Dermis blood vessel endothelial cell (primary cell): ENCODE measurements at regions not wholly inside any gene's neighbourhood (a gene's known extent, or its start where the extent isn't known, plus 50 kb on each side); places are given as distances from the start of the nearest gene placed in this dataset.

ENCODE experiments used
- DNase-seq: peaks from one replicate; pipeline ENCODE4 v3.0.0; 2010

GRCh38 chr17:13076905-13077304 is 59.1 kb upstream of the ELAC2 start:
- no peak for DNase-seq

GRCh38 chr17:13074026-13074425 is 56.2 kb upstream of the ELAC2 start:
- no peak for DNase-seq

DNA sequence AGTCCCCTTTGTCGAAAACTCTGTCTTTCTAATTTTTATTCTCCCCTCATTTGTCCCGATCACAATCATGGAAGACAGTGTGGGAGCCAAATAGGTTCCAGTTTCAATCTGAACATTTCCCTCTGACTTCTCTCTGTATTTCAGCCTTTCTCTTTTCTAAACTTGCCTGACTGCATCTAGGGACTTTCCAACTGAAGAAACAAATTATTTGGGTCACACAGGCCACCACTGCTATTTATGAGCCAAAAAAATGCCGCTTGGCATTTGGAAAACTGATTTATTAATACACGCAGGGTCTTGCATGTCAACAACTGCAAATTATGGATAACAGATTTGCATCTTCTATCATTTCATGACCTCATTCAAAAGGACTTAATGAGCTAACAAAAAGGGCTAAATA is 55.2 kb upstream of the ELAC2 start:
- DNase-seq: no peak

DNA sequence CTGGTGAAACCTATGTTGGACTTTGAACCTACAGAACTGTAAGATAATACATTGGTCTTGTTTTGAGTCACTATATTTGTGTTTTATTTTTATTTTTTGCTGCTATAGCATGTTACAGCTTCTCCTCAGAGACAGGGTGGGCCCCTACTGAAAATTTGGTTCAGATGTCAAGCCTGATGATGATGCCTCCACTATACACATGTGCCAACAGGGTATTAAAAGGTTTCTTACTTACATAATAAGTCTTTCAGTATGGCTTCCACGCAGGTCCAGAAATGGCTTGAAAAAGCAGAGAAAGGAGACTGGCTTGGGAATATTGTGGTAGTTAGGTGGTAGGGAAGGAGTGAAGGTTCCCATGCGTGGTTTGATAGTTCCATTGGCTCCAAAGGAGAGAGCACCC is 52.9 kb upstream of the ELAC2 start:
- no peak for DNase-seq

GRCh38 chr17:13067629-13068303 is 49.9 kb upstream of the ELAC2 start:
- DNase-seq: no peak
